Upper lobe of left lung (tissue), 6 donors: ENCODE measurements at regions not wholly inside any gene's neighbourhood (a gene's known extent, or its start where the extent isn't known, plus 50 kb on each side); places are given as distances from the start of the nearest gene placed in this dataset.

Experiments used
- ATAC-seq, 2 donors: fragments of 200-7000 bp; cut with Tn5 transposase; one replicate each; pipeline ENCODE4 v1.9.1; 2022; ENCODE audit warnings: mild to moderate bottlenecking in 2 of 2, moderate library complexity in 2 of 2; ENCODE audit not compliant: low FRiP score in 2 of 2
- DNase-seq, 2 donors: peaks; one replicate each; pipeline ENCODE4 v3.0.0-alpha.2; 2019 to 2020
- H3K27ac ChIP-seq, 4 donors: fragments of 200-600 bp; sonication (generic); one replicate each; pipeline ENCODE4 v1.5.1; 2016 to 2019
- H3K27me3 ChIP-seq, 4 donors: fragments of 200-600 bp; sonication (generic); one replicate each; pipeline ENCODE4 v1.5.1; 2017 to 2019
- H3K36me3 ChIP-seq, 4 donors: fragments of 200-600 bp; sonication (generic); one replicate each; pipeline ENCODE4 v1.5.1; 2016 to 2019
- H3K4me1 ChIP-seq, 4 donors: fragments of 200-600 bp; sonication (generic); one replicate each; pipeline ENCODE4 v1.5.1; 2018 to 2019
- H3K4me3 ChIP-seq, 4 donors: fragments of 200-600 bp; sonication (generic); one replicate each; pipeline ENCODE4 v1.5.1; 2017 to 2019; ENCODE audit warnings: mild to moderate bottlenecking in 2 of 4, moderate library complexity in 1 of 4
- H3K9me3 ChIP-seq, 4 donors: fragments of 200-600 bp; sonication (generic); one replicate each; pipeline ENCODE4 v1.5.1; 2018 to 2019
- CTCF ChIP-seq, 6 experiments: fragments of 450-650 bp in 4 of 6; fragments of 200-600 bp in 2 of 6; sonication (generic) in 2 of 6; IDR thresholded peaks; one replicate each; pipeline ENCODE4 v1.5.1; 2016 to 2019; ENCODE audit warnings: antibody characterized with exemption in 6 of 6
- EP300 ChIP-seq, 4 donors: sonication (generic); formaldehyde crosslinking; IDR thresholded peaks; one replicate each; pipeline ENCODE4 v1.5.1; 2017; ENCODE audit warnings: antibody characterized with exemption in 4 of 4, control low read depth in 2 of 4
- POLR2A ChIP-seq, 4 donors: fragments of 450-650 bp; IDR thresholded peaks; one replicate each; pipeline ENCODE4 v1.5.1; 2016 to 2017; ENCODE audit warnings: antibody characterized with exemption in 4 of 4, mild to moderate bottlenecking in 2 of 4
- POLR2AphosphoS5 ChIP-seq, 2 donors: sonication (generic); formaldehyde crosslinking; IDR thresholded peaks; one replicate each; pipeline ENCODE4 v1.5.1; 2017; ENCODE audit warnings: antibody characterized with exemption in 2 of 2
- WGBS, 2 donors: methylation state at CpG; one replicate each; pipeline ENCODE4 v1.1.5; 2017 to 2018; 5-methylcytosine and 5-hydroxymethylcytosine counted together
- donor health status: DM: no; HTN: no; CAD: no; lungs with moderate emphysema.
- donor health status: DM: no; HTN: yes; CAD: no; lungs with severe emphysema.

DNA sequence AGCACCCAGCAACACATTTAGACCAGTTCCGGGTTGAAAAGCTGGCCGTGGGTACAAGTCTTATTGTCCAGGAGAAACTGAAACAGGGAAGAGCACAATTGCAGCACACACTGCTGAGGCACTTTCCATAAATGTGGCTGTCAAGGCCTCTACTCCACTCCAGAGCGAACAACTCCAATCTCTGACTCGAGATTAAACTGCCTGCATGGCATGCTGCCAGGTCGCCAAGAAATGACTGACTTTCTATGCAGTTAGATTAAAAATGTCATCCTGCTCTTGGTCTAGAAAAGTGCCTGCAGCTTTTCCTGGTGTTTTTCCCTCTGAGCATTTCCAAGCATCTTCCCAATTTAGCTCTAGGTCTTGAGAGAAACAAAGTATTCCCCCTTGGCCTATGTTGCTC, 260.6 kb upstream of the EMCN start:
- TF ChIP-seq CTCF (IDR thresholded peaks at IDR 0.05) (no peak), POLR2A (IDR thresholded peaks at IDR 0.05) (no peak), EP300 (IDR thresholded peaks at IDR 0.05) (no peak), POLR2AphosphoS5 (IDR thresholded peaks at IDR 0.05) (no peak)
- Histone ChIP-seq H3K27ac (no peak overlapping the region), H3K9me3 (peaks cover 0 to 4% (median 0%) of the 10 kb centered on the region in 4 donors), H3K4me1 (no peaks in the 10 kb centered on the region), H3K27me3 (no peaks in the 10 kb centered on the region), H3K36me3 (no peaks in the 10 kb centered on the region), H3K4me3 (no peak overlapping the region)
- no peak for ATAC-seq
- WGBS, 2 donors, result 77 to 81% methylated on average over 3 to 5 of the region's 5 CpGs
- DNase-seq, result no peak

- 62 to 70% methylated on average over 1 of the region's 1 CpG for WGBS, 2 donors
- no peaks in the 10 kb centered on the region for H3K27me3 ChIP-seq
- H3K4me3 ChIP-seq, result no peak overlapping the region
- TF ChIP-seq POLR2AphosphoS5 (IDR thresholded peaks at IDR 0.05) (no peak), CTCF (IDR thresholded peaks at IDR 0.05) (no peak), POLR2A (IDR thresholded peaks at IDR 0.05) (no peak), EP300 (IDR thresholded peaks at IDR 0.05) (no peak)
- DNase-seq (no peak), ATAC-seq (no peak)
- H3K9me3 ChIP-seq, result no peaks in the 10 kb centered on the region
- H3K4me1 ChIP-seq, result no peaks in the 10 kb centered on the region
- no peaks in the 10 kb centered on the region for H3K36me3 ChIP-seq
- no peak overlapping the region for H3K27ac ChIP-seq
Observed at GRCh38 chr4:100762738-100763137, 244.9 kb upstream of the EMCN start.

DNA sequence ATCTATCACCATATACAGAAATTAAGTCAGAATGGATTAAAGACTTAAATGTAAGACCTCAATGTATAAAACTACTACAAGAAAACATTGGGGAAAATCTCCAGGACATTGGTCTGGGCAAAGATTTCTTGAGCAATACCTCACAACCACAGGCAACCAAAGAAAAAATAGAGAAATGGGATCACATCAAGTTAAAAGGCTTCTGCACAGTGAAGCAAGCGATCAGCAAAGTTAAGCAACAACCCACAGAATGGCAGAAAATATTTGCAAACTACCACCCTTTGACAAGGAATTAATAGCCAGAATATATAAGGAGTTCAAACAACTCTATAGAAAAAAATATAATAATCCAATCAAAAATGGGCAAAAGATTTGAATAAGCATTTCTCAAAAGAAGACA, 236.9 kb upstream of the EMCN start:
- ATAC-seq (no peak), DNase-seq (no peak)
- Histone ChIP-seq H3K9me3 (peaks cover 0 to 8% (median 4%) of the 10 kb centered on the region in 4 donors), H3K4me1 (no peaks in the 10 kb centered on the region), H3K36me3 (no peaks in the 10 kb centered on the region), H3K27me3 (no peaks in the 10 kb centered on the region), H3K27ac (no peak overlapping the region), H3K4me3 (no peak overlapping the region)
- 71 to 77% methylated on average over 1 of the region's 1 CpG for WGBS, 2 donors
- TF ChIP-seq CTCF (IDR thresholded peaks at IDR 0.05), result no peak
- no peak for TF ChIP-seq POLR2AphosphoS5 (IDR thresholded peaks at IDR 0.05)
- no peak for TF ChIP-seq EP300 (IDR thresholded peaks at IDR 0.05)
- TF ChIP-seq POLR2A (IDR thresholded peaks at IDR 0.05), result no peak

GRCh38 chr4:100746141-100746739, 228.4 kb upstream of the EMCN start:
- H3K27me3 ChIP-seq, result no peaks in the 10 kb centered on the region
- H3K27ac ChIP-seq, result no peak overlapping the region
- TF ChIP-seq POLR2A (IDR thresholded peaks at IDR 0.05), result no peak
- TF ChIP-seq POLR2AphosphoS5 (IDR thresholded peaks at IDR 0.05), result no peak
- TF ChIP-seq EP300 (IDR thresholded peaks at IDR 0.05), result no peak
- TF ChIP-seq CTCF (IDR thresholded peaks at IDR 0.05), result no peak
- no peak overlapping the region for H3K4me3 ChIP-seq
- no peaks in the 10 kb centered on the region for H3K4me1 ChIP-seq
- no peaks in the 10 kb centered on the region for H3K36me3 ChIP-seq
- peak in 1 of 2 donors; percentile 46 for ATAC-seq
- no peak for DNase-seq
- no peaks in the 10 kb centered on the region for H3K9me3 ChIP-seq

- Histone ChIP-seq H3K4me1 (peaks cover 0 to 3% (median 0%) of the 10 kb centered on the region in 4 donors), H3K27me3 (no peaks in the 10 kb centered on the region), H3K27ac (no peak overlapping the region), H3K4me3 (no peak overlapping the region), H3K36me3 (no peaks in the 10 kb centered on the region), H3K9me3 (no peaks in the 10 kb centered on the region)
- no peak for DNase-seq
- ATAC-seq, result no peak
- TF ChIP-seq EP300 (IDR thresholded peaks at IDR 0.05), result no peak
- TF ChIP-seq CTCF (IDR thresholded peaks at IDR 0.05), result peak in 1 of 6 experiments; percentile 25
- 42 to 47% methylated on average over 4 of the region's 4 CpGs for whole genome bisulfite sequencing, 2 donors
Observed at GRCh38 chr4:100742045-100742444, 224.2 kb upstream of the EMCN start.
